ENCODE measurements at regions not wholly inside any gene's neighbourhood (a gene's known extent, or its start where the extent isn't known, plus 50 kb on each side); places are given as distances from the start of the nearest gene placed in this dataset.

DNA sequence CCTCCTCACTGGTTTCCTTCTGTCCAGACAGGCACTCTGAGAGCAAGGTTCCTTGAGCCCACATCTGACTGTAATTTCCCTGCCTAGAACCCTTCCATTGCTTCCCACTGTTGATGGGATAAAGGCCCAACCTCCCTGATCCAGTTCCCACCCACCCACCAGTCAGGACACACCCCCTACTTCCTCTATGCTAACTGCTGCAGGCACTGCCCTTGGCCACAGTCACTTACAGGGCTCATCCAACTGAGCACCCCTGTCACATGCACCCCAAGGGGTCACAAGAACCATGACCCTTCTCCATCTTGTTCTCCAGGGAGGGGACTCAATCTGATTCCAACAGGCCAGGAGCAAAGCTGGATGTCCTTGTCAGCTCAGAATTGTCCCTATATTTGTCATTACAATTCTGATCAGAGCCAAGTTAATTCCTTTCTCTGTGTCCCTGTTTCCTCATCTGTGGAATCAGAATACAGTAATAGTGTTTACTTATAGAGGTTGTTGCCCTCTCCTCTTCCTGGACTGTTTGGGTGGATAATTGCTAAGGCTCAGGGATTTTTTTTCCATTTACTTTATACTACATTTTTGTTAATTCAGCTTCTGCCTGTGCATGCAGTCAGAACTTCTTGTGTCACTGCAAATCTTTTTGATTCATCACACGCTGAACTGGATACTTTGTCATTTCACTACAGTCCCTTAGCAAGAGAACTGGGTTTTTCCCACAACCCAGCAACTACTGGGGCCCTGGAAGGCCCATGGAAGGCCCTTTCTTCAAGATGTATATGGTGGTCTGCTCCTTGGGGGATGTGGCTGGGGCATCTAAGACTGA lies 105.6 kb upstream of the MAMLD1 start:
- Histone ChIP-seq H3K4me1 (no peaks in the 10 kb centered on the region), H3K27ac (no peak overlapping the region), H3K9me3 (no peaks in the 10 kb centered on the region), H3K4me3 (no peak overlapping the region), H3K36me3 (ENCODE audit: insufficient read depth in 1 of 2, low read depth in 1 of 2) (no peaks in the 10 kb centered on the region), H3K27me3 (ENCODE audit: insufficient read depth in 3 of 3, low read length in 2 of 3) (no peaks in the 10 kb centered on the region)
- ATAC-seq (no peak), DNase-seq (no peak)
- intact Hi-C loops (cut with DNase I), result no loop called here
- WGBS, 3 donors, result 56 to 94% (median 85%) methylated on average over 1 of the region's 1 CpG
- TF ChIP-seq, protein P1, sequence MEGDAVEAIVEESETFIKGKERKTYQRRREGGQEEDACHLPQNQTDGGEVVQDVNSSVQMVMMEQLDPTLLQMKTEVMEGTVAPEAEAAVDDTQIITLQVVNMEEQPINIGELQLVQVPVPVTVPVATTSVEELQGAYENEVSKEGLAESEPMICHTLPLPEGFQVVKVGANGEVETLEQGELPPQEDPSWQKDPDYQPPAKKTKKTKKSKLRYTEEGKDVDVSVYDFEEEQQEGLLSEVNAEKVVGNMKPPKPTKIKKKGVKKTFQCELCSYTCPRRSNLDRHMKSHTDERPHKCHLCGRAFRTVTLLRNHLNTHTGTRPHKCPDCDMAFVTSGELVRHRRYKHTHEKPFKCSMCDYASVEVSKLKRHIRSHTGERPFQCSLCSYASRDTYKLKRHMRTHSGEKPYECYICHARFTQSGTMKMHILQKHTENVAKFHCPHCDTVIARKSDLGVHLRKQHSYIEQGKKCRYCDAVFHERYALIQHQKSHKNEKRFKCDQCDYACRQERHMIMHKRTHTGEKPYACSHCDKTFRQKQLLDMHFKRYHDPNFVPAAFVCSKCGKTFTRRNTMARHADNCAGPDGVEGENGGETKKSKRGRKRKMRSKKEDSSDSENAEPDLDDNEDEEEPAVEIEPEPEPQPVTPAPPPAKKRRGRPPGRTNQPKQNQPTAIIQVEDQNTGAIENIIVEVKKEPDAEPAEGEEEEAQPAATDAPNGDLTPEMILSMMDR (IDR thresholded peaks at IDR 0.05), result no peak

GRCh38 chrX:150258176-150258425 lies 105.0 kb upstream of the MAMLD1 start:
- WGBS, 3 donors, result 100% methylated on average over 1 of the region's 1 CpG
- Histone ChIP-seq H3K4me3 (no peak overlapping the region), H3K9me3 (no peaks in the 10 kb centered on the region), H3K36me3 (ENCODE audit: insufficient read depth in 1 of 2, low read depth in 1 of 2) (no peaks in the 10 kb centered on the region), H3K4me1 (no peaks in the 10 kb centered on the region), H3K27ac (no peak overlapping the region), H3K27me3 (ENCODE audit: insufficient read depth in 3 of 3, low read length in 2 of 3) (no peaks in the 10 kb centered on the region)
- no peak for ATAC-seq
- DNase-seq, result no peak
- TF ChIP-seq, protein P1 (IDR thresholded peaks at IDR 0.05), result no peak
- intact Hi-C loops (cut with DNase I), result no loop called here

DNA sequence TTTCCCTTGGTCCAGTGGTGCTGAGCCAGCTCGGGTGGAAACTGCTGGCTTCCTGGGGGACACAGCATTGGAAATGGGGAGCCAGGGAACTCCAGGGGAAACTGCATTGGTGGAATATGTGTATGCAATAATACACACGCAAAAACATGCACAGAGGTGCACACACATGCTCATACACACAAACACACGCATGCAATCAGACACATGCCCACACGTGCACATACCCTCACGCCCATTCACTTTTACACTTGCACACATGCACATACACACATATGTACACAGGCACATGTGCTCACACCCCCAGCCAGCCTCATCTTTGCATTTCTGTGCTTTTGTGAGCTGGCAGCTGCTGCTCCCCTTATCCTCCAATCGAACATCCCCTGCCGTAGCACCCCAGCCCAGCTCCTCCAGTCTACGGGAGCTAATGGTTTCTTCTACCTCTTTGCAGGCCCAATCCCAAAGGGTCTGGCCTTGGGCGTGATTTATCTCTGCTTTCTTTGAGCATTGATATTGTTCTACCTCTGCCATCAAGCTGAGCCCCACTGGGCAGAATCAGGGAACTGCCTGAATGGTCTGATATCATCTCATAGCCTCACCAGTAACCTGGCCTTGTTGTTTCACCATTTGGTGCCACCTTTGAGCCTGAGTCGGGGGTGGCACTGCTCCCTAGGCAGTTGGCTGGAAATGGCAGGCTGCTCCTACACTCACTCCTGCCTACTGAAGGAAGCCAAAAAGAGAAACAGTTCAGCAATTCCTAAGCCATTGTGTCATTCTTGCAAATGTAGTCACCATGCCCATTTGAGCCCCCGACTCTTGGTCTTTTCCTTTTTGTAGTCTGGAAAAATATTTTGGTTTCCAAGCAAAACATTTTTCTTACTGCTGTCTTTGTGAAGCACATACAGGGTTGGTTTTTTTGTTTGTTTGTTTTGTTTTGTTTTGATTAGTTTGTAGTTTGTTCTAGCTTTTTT lies 104.4 kb upstream of the MAMLD1 start:
- DNase-seq (no peak), ATAC-seq (no peak)
- no peaks in the 10 kb centered on the region for H3K27me3 ChIP-seq (ENCODE audit: insufficient read depth in 3 of 3, low read length in 2 of 3)
- H3K27ac ChIP-seq, result no peak overlapping the region
- TF ChIP-seq, protein P1 (IDR thresholded peaks at IDR 0.05), result no peak
- no peaks in the 10 kb centered on the region for H3K36me3 ChIP-seq (ENCODE audit: insufficient read depth in 1 of 2, low read depth in 1 of 2)
- no peak overlapping the region for H3K4me3 ChIP-seq
- no peaks in the 10 kb centered on the region for H3K4me1 ChIP-seq
- H3K9me3 ChIP-seq, result no peaks in the 10 kb centered on the region
- 75 to 94% (median 92%) methylated on average over 11 of the region's 11 CpGs for WGBS, 3 donors
- intact Hi-C loops (cut with DNase I), result no loop called here

DNA sequence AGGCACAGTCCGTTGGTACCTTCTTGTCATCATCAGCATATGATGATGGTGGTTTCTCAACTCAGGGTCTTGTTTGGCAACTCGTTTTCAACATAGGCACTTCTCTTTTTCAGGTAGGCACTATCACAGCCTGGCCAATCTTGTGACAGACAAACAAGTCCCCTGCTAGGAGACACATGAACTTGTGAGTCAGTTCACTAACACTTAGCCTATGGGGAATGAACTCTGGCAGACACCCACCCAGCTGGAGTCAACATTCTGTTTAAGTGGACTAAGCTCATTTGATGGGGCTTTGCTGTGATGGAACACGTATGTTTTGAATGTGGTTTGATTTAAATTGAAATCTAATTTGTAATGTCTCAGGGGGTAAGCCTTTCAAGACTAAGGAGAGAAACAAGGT lies 100.7 kb upstream of the MAMLD1 start:
- TF ChIP-seq, protein P1 (IDR thresholded peaks at IDR 0.05), result no peak
- DNase-seq, result no peak

More for the DNA sequence above, 100.7 kb upstream of the MAMLD1 start:
- intact Hi-C loops (cut with DNase I), result no loop called here
- Histone ChIP-seq H3K36me3 (ENCODE audit: insufficient read depth in 1 of 2, low read depth in 1 of 2) (no peaks in the 10 kb centered on the region), H3K9me3 (no peaks in the 10 kb centered on the region), H3K27me3 (ENCODE audit: insufficient read depth in 3 of 3, low read length in 2 of 3) (no peaks in the 10 kb centered on the region), H3K4me3 (no peak overlapping the region), H3K4me1 (no peaks in the 10 kb centered on the region), H3K27ac (no peak overlapping the region)
- no peak for ATAC-seq
- WGBS, 3 donors, result 57 to 84% (median 80%) methylated on average over 3 of the region's 3 CpGs
